ENCODE measurements at regions not wholly inside any gene's neighbourhood (a gene's known extent, or its start where the extent isn't known, plus 50 kb on each side); places are given as distances from the start of the nearest gene placed in this dataset.

GRCh38 chr12:69002969-69003368, 70.0 kb upstream of the CPM start:
- Histone ChIP-seq H3K9me3 (no peaks in the 10 kb centered on the region), H3K4me1 (peaks cover 28% of the 10 kb centered on the region), H3K9ac (ENCODE audit: low read depth in 2 of 2, low read length in 2 of 2) (no peak overlapping the region), H3K27ac (peak overlapping the region; percentile 24), H3K27me3 (no peaks in the 10 kb centered on the region), H3K4me3 (no peak overlapping the region), H3K36me3 (no peaks in the 10 kb centered on the region)
- TF ChIP-seq CTCF (IDR thresholded peaks at IDR 0.05): no peak
- no peak for DNase-seq
- intact Hi-C loops (cut with DNase I): no loop called here

GRCh38 chr12:69003991-69004390, 71.0 kb upstream of the CPM start:
- DNase-seq: no peak
- H3K36me3 ChIP-seq: no peaks in the 10 kb centered on the region
- TF ChIP-seq CTCF (IDR thresholded peaks at IDR 0.05): no peak
- H3K4me1 ChIP-seq: peaks cover 30% of the 10 kb centered on the region
- no peaks in the 10 kb centered on the region for H3K27me3 ChIP-seq
- no peak overlapping the region for H3K9ac ChIP-seq (ENCODE audit: low read depth in 2 of 2, low read length in 2 of 2)
- intact Hi-C loops (cut with DNase I): no loop called here
- peak overlapping the region; percentile 57 for H3K27ac ChIP-seq
- no peaks in the 10 kb centered on the region for H3K9me3 ChIP-seq
- H3K4me3 ChIP-seq: no peak overlapping the region

GRCh38 chr12:69007101-69007854, 74.3 kb upstream of the CPM start:
- Histone ChIP-seq H3K4me3 (no peak overlapping the region), H3K9ac (ENCODE audit: low read depth in 2 of 2, low read length in 2 of 2) (peak overlapping the region in 1 of 2 donors; percentile 48), H3K27ac (peak overlapping the region; percentile 48), H3K36me3 (no peaks in the 10 kb centered on the region), H3K4me1 (peaks cover 30% of the 10 kb centered on the region), H3K27me3 (no peaks in the 10 kb centered on the region), H3K9me3 (no peaks in the 10 kb centered on the region)
- TF ChIP-seq CTCF (IDR thresholded peaks at IDR 0.05): no peak
- DNase-seq: peak; percentile 62
- intact Hi-C loops (cut with DNase I): loop anchor here (5.0 kb wide), 1 partner anchor 60 kb away; no protein-coding TSS in a partner anchor

GRCh38 chr12:69007855-69008351, 74.9 kb upstream of the CPM start:
- no peaks in the 10 kb centered on the region for H3K27me3 ChIP-seq
- H3K27ac ChIP-seq: peak overlapping the region; percentile 48
- no peak for DNase-seq
- H3K4me1 ChIP-seq: peaks cover 28% of the 10 kb centered on the region
- no peak for TF ChIP-seq CTCF (IDR thresholded peaks at IDR 0.05)
- no peaks in the 10 kb centered on the region for H3K36me3 ChIP-seq
- no peak overlapping the region for H3K4me3 ChIP-seq
- intact Hi-C loops (cut with DNase I): loop anchor here (5.0 kb wide), 1 partner anchor 59 kb away; no protein-coding TSS in a partner anchor
- peak overlapping the region in 1 of 2 donors; percentile 48 for H3K9ac ChIP-seq (ENCODE audit: low read depth in 2 of 2, low read length in 2 of 2)
- H3K9me3 ChIP-seq: no peaks in the 10 kb centered on the region

- Histone ChIP-seq H3K27ac (no peak overlapping the region), H3K9ac (ENCODE audit: low read depth in 2 of 2, low read length in 2 of 2) (no peak overlapping the region), H3K4me3 (no peak overlapping the region), H3K27me3 (no peaks in the 10 kb centered on the region), H3K9me3 (no peaks in the 10 kb centered on the region), H3K4me1 (peaks cover 24% of the 10 kb centered on the region), H3K36me3 (no peaks in the 10 kb centered on the region)
- intact Hi-C loops (cut with DNase I): loop anchor here (5.0 kb wide), 1 partner anchor 59 kb away; no protein-coding TSS in a partner anchor
- DNase-seq: no peak
- no peak for TF ChIP-seq CTCF (IDR thresholded peaks at IDR 0.05)
Measured at GRCh38 chr12:69008520-69008919, 75.5 kb upstream of the CPM start.
